ENCODE measurements at regions not wholly inside any gene's neighbourhood (a gene's known extent, or its start where the extent isn't known, plus 50 kb on each side); places are given as distances from the start of the nearest gene placed in this dataset.

DNA sequence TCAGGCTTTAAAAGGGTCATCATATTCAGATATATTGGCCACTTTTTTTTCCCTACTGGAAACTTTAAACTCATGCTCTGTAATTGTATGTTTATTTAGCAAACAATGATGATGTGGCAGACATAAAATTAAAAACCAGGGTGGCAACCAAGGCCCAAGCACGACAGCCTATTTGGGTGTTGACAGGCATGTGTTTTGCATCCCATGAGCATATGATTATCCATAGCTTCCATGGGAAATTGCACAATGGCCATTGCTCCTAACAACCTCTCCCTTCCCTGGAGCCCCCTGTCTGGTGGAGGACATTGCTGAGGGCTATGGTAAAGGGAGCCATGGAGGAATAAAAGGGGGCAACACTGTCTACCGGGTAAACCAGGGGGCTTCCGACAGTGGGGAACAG, 134.7 kb downstream of the GAS1 start (continued):
- TF ChIP-seq, protein P1, sequence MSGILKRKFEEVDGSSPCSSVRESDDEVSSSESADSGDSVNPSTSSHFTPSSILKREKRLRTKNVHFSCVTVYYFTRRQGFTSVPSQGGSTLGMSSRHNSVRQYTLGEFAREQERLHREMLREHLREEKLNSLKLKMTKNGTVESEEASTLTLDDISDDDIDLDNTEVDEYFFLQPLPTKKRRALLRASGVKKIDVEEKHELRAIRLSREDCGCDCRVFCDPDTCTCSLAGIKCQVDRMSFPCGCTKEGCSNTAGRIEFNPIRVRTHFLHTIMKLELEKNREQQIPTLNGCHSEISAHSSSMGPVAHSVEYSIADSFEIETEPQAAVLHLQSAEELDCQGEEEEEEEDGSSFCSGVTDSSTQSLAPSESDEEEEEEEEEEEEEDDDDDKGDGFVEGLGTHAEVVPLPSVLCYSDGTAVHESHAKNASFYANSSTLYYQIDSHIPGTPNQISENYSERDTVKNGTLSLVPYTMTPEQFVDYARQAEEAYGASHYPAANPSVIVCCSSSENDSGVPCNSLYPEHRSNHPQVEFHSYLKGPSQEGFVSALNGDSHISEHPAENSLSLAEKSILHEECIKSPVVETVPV (CRISPR knock-in tag; IDR thresholded peaks at IDR 0.05): no peak
- TF ChIP-seq SNAI2 (CRISPR knock-in tag; IDR thresholded peaks at IDR 0.05) (no peak), ZC3H10 (CRISPR knock-in tag; IDR thresholded peaks at IDR 0.05) (no peak)

DNA sequence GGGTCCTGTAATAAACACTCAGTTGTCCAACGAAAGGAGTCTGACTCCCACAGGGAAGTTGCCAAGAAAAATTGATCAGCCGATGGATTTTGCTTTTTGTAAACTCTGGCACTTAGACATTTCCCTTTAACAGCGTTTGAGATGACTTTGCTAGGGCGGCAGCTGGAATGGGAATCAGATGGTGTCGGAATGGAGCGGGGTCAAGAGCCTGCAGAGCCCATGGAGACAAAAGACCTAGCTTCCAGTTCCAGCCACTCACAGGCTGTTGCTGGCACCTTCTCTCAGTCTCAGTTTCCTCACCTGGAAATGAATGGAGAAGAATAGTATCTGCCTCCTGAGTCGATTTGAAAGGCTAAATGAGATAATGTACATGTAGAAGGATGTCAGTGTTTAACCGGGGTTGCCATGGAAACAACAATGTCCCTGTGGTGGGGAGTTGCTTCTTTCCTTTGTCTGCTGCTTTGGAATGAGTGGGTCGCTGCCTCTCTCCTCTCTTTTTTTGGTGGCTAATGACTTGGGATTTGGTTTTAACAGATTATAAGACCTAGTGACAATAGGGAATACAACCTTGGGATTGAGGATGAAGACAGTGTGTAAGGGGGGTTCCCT, 137.4 kb downstream of the GAS1 start:
- TF ChIP-seq PPARA (CRISPR knock-in tag; IDR thresholded peaks at IDR 0.05; ENCODE audit: borderline replicate concordance) (no peak), TOX (CRISPR knock-in tag; IDR thresholded peaks at IDR 0.05; ENCODE audit: borderline replicate concordance) (no peak), ZNF70 (CRISPR knock-in tag; IDR thresholded peaks at IDR 0.05) (no peak), OSR1 (CRISPR knock-in tag; IDR thresholded peaks at IDR 0.05) (no peak), CSDC2 (CRISPR knock-in tag; IDR thresholded peaks at IDR 0.05) (no peak), ARNTL (CRISPR knock-in tag; IDR thresholded peaks at IDR 0.05; ENCODE audit: borderline replicate concordance, low read depth) (no peak), ZFP3 (CRISPR knock-in tag; IDR thresholded peaks at IDR 0.05) (no peak)
- TF ChIP-seq, protein P2, sequence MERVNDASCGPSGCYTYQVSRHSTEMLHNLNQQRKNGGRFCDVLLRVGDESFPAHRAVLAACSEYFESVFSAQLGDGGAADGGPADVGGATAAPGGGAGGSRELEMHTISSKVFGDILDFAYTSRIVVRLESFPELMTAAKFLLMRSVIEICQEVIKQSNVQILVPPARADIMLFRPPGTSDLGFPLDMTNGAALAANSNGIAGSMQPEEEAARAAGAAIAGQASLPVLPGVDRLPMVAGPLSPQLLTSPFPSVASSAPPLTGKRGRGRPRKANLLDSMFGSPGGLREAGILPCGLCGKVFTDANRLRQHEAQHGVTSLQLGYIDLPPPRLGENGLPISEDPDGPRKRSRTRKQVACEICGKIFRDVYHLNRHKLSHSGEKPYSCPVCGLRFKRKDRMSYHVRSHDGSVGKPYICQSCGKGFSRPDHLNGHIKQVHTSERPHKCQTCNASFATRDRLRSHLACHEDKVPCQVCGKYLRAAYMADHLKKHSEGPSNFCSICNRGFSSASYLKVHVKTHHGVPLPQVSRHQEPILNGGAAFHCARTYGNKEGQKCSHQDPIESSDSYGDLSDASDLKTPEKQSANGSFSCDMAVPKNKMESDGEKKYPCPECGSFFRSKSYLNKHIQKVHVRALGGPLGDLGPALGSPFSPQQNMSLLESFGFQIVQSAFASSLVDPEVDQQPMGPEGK (CRISPR knock-in tag; IDR thresholded peaks at IDR 0.05; ENCODE audit: borderline replicate concordance): no peak
- TF ChIP-seq, protein P1 (CRISPR knock-in tag; IDR thresholded peaks at IDR 0.05): no peak
- TF ChIP-seq, protein P3, sequence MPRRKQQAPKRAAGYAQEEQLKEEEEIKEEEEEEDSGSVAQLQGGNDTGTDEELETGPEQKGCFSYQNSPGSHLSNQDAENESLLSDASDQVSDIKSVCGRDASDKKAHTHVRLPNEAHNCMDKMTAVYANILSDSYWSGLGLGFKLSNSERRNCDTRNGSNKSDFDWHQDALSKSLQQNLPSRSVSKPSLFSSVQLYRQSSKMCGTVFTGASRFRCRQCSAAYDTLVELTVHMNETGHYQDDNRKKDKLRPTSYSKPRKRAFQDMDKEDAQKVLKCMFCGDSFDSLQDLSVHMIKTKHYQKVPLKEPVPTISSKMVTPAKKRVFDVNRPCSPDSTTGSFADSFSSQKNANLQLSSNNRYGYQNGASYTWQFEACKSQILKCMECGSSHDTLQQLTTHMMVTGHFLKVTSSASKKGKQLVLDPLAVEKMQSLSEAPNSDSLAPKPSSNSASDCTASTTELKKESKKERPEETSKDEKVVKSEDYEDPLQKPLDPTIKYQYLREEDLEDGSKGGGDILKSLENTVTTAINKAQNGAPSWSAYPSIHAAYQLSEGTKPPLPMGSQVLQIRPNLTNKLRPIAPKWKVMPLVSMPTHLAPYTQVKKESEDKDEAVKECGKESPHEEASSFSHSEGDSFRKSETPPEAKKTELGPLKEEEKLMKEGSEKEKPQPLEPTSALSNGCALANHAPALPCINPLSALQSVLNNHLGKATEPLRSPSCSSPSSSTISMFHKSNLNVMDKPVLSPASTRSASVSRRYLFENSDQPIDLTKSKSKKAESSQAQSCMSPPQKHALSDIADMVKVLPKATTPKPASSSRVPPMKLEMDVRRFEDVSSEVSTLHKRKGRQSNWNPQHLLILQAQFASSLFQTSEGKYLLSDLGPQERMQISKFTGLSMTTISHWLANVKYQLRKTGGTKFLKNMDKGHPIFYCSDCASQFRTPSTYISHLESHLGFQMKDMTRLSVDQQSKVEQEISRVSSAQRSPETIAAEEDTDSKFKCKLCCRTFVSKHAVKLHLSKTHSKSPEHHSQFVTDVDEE (CRISPR knock-in tag; IDR thresholded peaks at IDR 0.05): no peak
- ATAC-seq: no peak

DNA sequence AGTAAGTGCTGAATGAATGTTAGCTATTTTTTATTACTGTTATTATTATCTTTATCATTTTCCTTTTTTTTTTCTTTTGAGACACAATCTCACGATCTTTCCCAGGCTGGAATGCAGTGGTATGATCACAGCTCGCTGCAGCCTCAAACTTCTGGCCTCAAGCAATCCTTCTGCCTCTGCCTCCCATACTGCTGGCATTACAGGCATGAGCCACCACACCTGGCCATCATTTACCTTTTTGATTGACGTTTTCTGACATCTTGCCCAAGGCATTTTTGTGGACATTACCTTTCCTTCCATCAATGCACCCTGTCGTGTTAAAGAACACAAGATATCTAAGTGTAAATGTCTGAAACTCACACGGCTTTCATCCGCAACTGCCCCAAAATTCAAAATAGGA, 138.2 kb downstream of the GAS1 start:
- no peak for TF ChIP-seq TOX (CRISPR knock-in tag; IDR thresholded peaks at IDR 0.05; ENCODE audit: borderline replicate concordance)
- TF ChIP-seq, protein P3 (CRISPR knock-in tag; IDR thresholded peaks at IDR 0.05): no peak
- TF ChIP-seq ZNF8 (CRISPR knock-in tag; IDR thresholded peaks at IDR 0.05): no peak
- TF ChIP-seq ARNTL (CRISPR knock-in tag; IDR thresholded peaks at IDR 0.05; ENCODE audit: borderline replicate concordance, low read depth): no peak
- no peak for TF ChIP-seq ZNF70 (CRISPR knock-in tag; IDR thresholded peaks at IDR 0.05)
- no peak for TF ChIP-seq CSDC2 (CRISPR knock-in tag; IDR thresholded peaks at IDR 0.05)
- no peak for TF ChIP-seq SNAI2 (CRISPR knock-in tag; IDR thresholded peaks at IDR 0.05)
- TF ChIP-seq PPARA (CRISPR knock-in tag; IDR thresholded peaks at IDR 0.05; ENCODE audit: borderline replicate concordance): no peak
- no peak for TF ChIP-seq TCF4 (CRISPR knock-in tag; IDR thresholded peaks at IDR 0.05; ENCODE audit: borderline replicate concordance)
- no peak for TF ChIP-seq ESRRG (CRISPR knock-in tag; IDR thresholded peaks at IDR 0.05)
- TF ChIP-seq OSR1 (CRISPR knock-in tag; IDR thresholded peaks at IDR 0.05): no peak
- TF ChIP-seq, protein P1 (CRISPR knock-in tag; IDR thresholded peaks at IDR 0.05): no peak
- no peak for TF ChIP-seq ZFP3 (CRISPR knock-in tag; IDR thresholded peaks at IDR 0.05)
- TF ChIP-seq ZC3H10 (CRISPR knock-in tag; IDR thresholded peaks at IDR 0.05): no peak
- no peak for TF ChIP-seq ZNF565 (CRISPR knock-in tag; conservative IDR thresholded peaks at IDR 0.05; ENCODE audit: low read depth)
- no peak for TF ChIP-seq ZFP30 (CRISPR knock-in tag; IDR thresholded peaks at IDR 0.05)
- TF ChIP-seq GLIS3 (CRISPR knock-in tag; IDR thresholded peaks at IDR 0.05): no peak
- TF ChIP-seq, protein P2 (CRISPR knock-in tag; IDR thresholded peaks at IDR 0.05; ENCODE audit: borderline replicate concordance): no peak
- TF ChIP-seq, protein P4, sequence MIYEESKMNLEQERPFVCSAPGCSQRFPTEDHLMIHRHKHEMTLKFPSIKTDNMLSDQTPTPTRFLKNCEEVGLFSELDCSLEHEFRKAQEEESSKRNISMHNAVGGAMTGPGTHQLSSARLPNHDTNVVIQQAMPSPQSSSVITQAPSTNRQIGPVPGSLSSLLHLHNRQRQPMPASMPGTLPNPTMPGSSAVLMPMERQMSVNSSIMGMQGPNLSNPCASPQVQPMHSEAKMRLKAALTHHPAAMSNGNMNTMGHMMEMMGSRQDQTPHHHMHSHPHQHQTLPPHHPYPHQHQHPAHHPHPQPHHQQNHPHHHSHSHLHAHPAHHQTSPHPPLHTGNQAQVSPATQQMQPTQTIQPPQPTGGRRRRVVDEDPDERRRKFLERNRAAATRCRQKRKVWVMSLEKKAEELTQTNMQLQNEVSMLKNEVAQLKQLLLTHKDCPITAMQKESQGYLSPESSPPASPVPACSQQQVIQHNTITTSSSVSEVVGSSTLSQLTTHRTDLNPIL (CRISPR knock-in tag; IDR thresholded peaks at IDR 0.05; ENCODE audit: low read depth): no peak
- ATAC-seq: no peak
